Anterior cingulate cortex (tissue), 58 donors: ENCODE measurements at regions not wholly inside any gene's neighbourhood (a gene's known extent, or its start where the extent isn't known, plus 50 kb on each side); places are given as distances from the start of the nearest gene placed in this dataset.

Experiments used
- DNase-seq, 58 donors: peaks; one replicate each; lab custom pipeline; 2025; lab: John Stamatoyannopoulos, UW

- DNase-seq, result no peak
Measured at GRCh38 chr4:149927514-149927913, 111.9 kb upstream of the IQCM start.

GRCh38 chr4:149928507-149928906, 112.9 kb upstream of the IQCM start:
- no peak for DNase-seq

- DNase-seq, result peak in 1 of 58 donors; percentile 4
Measured at GRCh38 chr4:149931431-149931830, 115.8 kb upstream of the IQCM start.

- no peak for DNase-seq
Measured at GRCh38 chr4:149932188-149932587, 116.5 kb upstream of the IQCM start.

- DNase-seq, result no peak
Measured at GRCh38 chr4:149933120-149933519, 117.5 kb upstream of the IQCM start.

- no peak for DNase-seq
Measured at GRCh38 chr4:149933883-149934282, 118.2 kb upstream of the IQCM start.

- no peak for DNase-seq
Measured at GRCh38 chr4:149949381-149949780, 128.9 kb upstream of the DCLK2 start.

GRCh38 chr4:149951152-149951900, 126.9 kb upstream of the DCLK2 start:
- DNase-seq, result no peak

- DNase-seq, result no peak
Measured at GRCh38 chr4:149952101-149952500, 126.1 kb upstream of the DCLK2 start.

- no peak for DNase-seq
Measured at GRCh38 chr4:149952716-149953115, 125.5 kb upstream of the DCLK2 start.

- DNase-seq, result no peak
Measured at GRCh38 chr4:149955780-149956390, 122.4 kb upstream of the DCLK2 start.

- DNase-seq, result no peak
Measured at GRCh38 chr4:149956678-149957077, 121.6 kb upstream of the DCLK2 start.

GRCh38 chr4:149961876-149962597, 116.2 kb upstream of the DCLK2 start:
- no peak for DNase-seq

GRCh38 chr4:149964001-149964796, 114.0 kb upstream of the DCLK2 start:
- no peak for DNase-seq

- DNase-seq, result no peak
Measured at GRCh38 chr4:149965206-149965605, 113.0 kb upstream of the DCLK2 start.

- no peak for DNase-seq
Measured at GRCh38 chr4:149972407-149972806, 105.8 kb upstream of the DCLK2 start.

GRCh38 chr4:149973181-149973580, 105.1 kb upstream of the DCLK2 start:
- no peak for DNase-seq

GRCh38 chr4:149975172-149975571, 103.1 kb upstream of the DCLK2 start:
- no peak for DNase-seq

GRCh38 chr4:149980121-149980682, 98.0 kb upstream of the DCLK2 start:
- DNase-seq, result no peak

GRCh38 chr4:149980941-149981340, 97.3 kb upstream of the DCLK2 start:
- peak in 29 of 58 donors; percentile 0 to 70 (median 16) for DNase-seq
